H9 (cell line): ENCODE measurements at regions not wholly inside any gene's neighbourhood (a gene's known extent, or its start where the extent isn't known, plus 50 kb on each side); places are given as distances from the start of the nearest gene placed in this dataset.

ENCODE experiments used
- DNase-seq: peaks from one replicate; pipeline ENCODE4 v3.0.0-alpha.2; 2017
- H2AFZ ChIP-seq: one replicate; pipeline ENCODE4 v1.6.1; 2013; ENCODE audit warnings: mild to moderate bottlenecking, low read length, control low read depth, moderate library complexity
- H2AK5ac ChIP-seq: 2 replicates; pipeline ENCODE4 v1.6.1; 2013; ENCODE audit warnings: low read length, control low read depth, mixed read lengths; ENCODE audit not compliant: insufficient read length
- H2BK120ac ChIP-seq: one replicate; pipeline ENCODE4 v1.6.1; 2013; ENCODE audit warnings: low read depth, mild to moderate bottlenecking, low read length, control low read depth, inconsistent platforms; ENCODE audit not compliant: poor library complexity, severe bottlenecking
- H2BK12ac ChIP-seq: 2 replicates; pipeline ENCODE4 v1.6.1; 2013; ENCODE audit warnings: low read length, control low read depth, mixed read lengths, low read depth; ENCODE audit not compliant: insufficient read length
- H2BK15ac ChIP-seq: 2 replicates; pipeline ENCODE4 v1.6.1; 2013; ENCODE audit warnings: low read depth, low read length, control low read depth
- H2BK20ac ChIP-seq: one replicate; pipeline ENCODE4 v1.6.1; 2013; ENCODE audit warnings: low read depth, mild to moderate bottlenecking, low read length, control low read depth, inconsistent platforms; ENCODE audit not compliant: poor library complexity, severe bottlenecking
- H2BK5ac ChIP-seq: 2 replicates; pipeline ENCODE4 v1.6.1; 2013; ENCODE audit warnings: low read length, control low read depth, mixed read lengths; ENCODE audit not compliant: insufficient read length
- H3K14ac ChIP-seq: 2 replicates; pipeline ENCODE4 v1.6.1; 2013; ENCODE audit warnings: low read length, control low read depth; ENCODE audit not compliant: insufficient read depth
- H3K18ac ChIP-seq: 2 replicates; pipeline ENCODE4 v1.6.1; 2013; ENCODE audit warnings: low read depth, mild to moderate bottlenecking, mixed read lengths, low read length, control low read depth; ENCODE audit not compliant: insufficient read length
- H3K23ac ChIP-seq: 2 replicates; pipeline ENCODE4 v1.6.1; 2013; ENCODE audit warnings: low read length, control low read depth, mixed read lengths, low read depth; ENCODE audit not compliant: insufficient read length
- H3K23me2 ChIP-seq: 2 replicates; pipeline ENCODE4 v1.6.1; 2013; ENCODE audit warnings: low read depth, mild to moderate bottlenecking, mixed read lengths, low read length, control low read depth; ENCODE audit not compliant: insufficient read length, poor library complexity, severe bottlenecking
- H3K27ac ChIP-seq: 2 replicates; pipeline ENCODE4 v1.5.1; 2013; ENCODE audit warnings: low read length, control low read depth, mixed read lengths, low read depth; ENCODE audit not compliant: insufficient read length
- H3K27me3 ChIP-seq: 2 replicates; pipeline ENCODE4 v1.6.1; 2013; ENCODE audit warnings: low read length, control low read depth, inconsistent platforms; ENCODE audit not compliant: insufficient read depth
- H3K4ac ChIP-seq: 2 replicates; pipeline ENCODE4 v1.6.1; 2013; ENCODE audit warnings: low read depth, mild to moderate bottlenecking, control low read depth, inconsistent platforms, low read length, moderate library complexity
- H3K4me1 ChIP-seq: 2 replicates; pipeline ENCODE4 v1.6.1; 2013; ENCODE audit warnings: low read length, control low read depth, inconsistent platforms; ENCODE audit not compliant: insufficient read depth
- H3K4me2 ChIP-seq: 2 replicates; pipeline ENCODE4 v1.6.1; 2013; ENCODE audit warnings: low read length, control low read depth, mixed read lengths; ENCODE audit not compliant: insufficient read length, insufficient read depth
- H3K56ac ChIP-seq: 2 replicates; pipeline ENCODE4 v1.6.1; 2013; ENCODE audit warnings: low read depth, mild to moderate bottlenecking, mixed read lengths, low read length, control low read depth; ENCODE audit not compliant: insufficient read length
- H3K79me1 ChIP-seq: 2 replicates; pipeline ENCODE4 v1.6.1; 2013; ENCODE audit warnings: low read depth, mild to moderate bottlenecking, moderate library complexity, low read length, control low read depth, inconsistent platforms; ENCODE audit not compliant: insufficient read depth, poor library complexity, severe bottlenecking
- H3K79me2 ChIP-seq: 2 replicates; pipeline ENCODE4 v1.6.1; 2013; ENCODE audit warnings: low read length, control low read depth, inconsistent platforms; ENCODE audit not compliant: insufficient read depth
- H3K9ac ChIP-seq: 2 replicates; pipeline ENCODE4 v1.6.1; 2013; ENCODE audit warnings: low read length, control low read depth, mixed read lengths; ENCODE audit not compliant: insufficient read length; ENCODE audit errors: extremely low read depth
- H3K9me3 ChIP-seq: one replicate; pipeline ENCODE4 v1.6.1; 2013; ENCODE audit warnings: low read depth, low read length, inconsistent platforms; ENCODE audit not compliant: control insufficient read depth
- H3T11ph ChIP-seq: one replicate; pipeline ENCODE4 v1.6.1; 2013; ENCODE audit warnings: mild to moderate bottlenecking, low read length, control low read depth, inconsistent platforms
- H4K20me1 ChIP-seq: one replicate; pipeline ENCODE4 v1.6.1; 2013; ENCODE audit not compliant: control insufficient read depth, insufficient read length, insufficient read depth
- H4K5ac ChIP-seq: 2 replicates; pipeline ENCODE4 v1.6.1; 2013; ENCODE audit warnings: low read depth, mild to moderate bottlenecking, mixed read lengths, low read length, control low read depth; ENCODE audit not compliant: insufficient read length
- H4K8ac ChIP-seq: replicated peaks from 2 replicates; pipeline ENCODE4 v1.6.1; 2013; ENCODE audit warnings: low read length, control low read depth, mixed read lengths, low read depth; ENCODE audit not compliant: insufficient read length
- H4K91ac ChIP-seq: 2 replicates; pipeline ENCODE4 v1.6.1; 2013; ENCODE audit warnings: low read depth, mild to moderate bottlenecking, moderate library complexity, mixed read lengths, low read length, control low read depth; ENCODE audit not compliant: insufficient read length
- H3K27ac Mint-ChIP-seq, 3 experiments: 2 replicates in 2 of 3; 3 replicates in 1 of 3; pipeline ENCODE4 v1.8.0; 2020 to 2021; ENCODE audit warnings: mixed read lengths in 3 of 3, mild to moderate bottlenecking in 1 of 3, moderate library complexity in 1 of 3
- H3K27me3 Mint-ChIP-seq: 2 replicates; pipeline ENCODE4 v1.8.0; 2021; ENCODE audit warnings: low read depth, mild to moderate bottlenecking, moderate library complexity, mixed read lengths
- H3K36me3 Mint-ChIP-seq, 3 experiments: 2 replicates in 2 of 3; 3 replicates in 1 of 3; pipeline ENCODE4 v1.8.0; 2020 to 2021; ENCODE audit warnings: low read depth in 3 of 3, mixed read lengths in 3 of 3; ENCODE audit not compliant: insufficient read depth in 1 of 3
- H3K4me1 Mint-ChIP-seq, 2 experiments: 2 replicates each; pipeline ENCODE4 v1.8.0; 2020; ENCODE audit warnings: mixed read lengths in 2 of 2
- H3K4me3 Mint-ChIP-seq, 2 experiments: 2 replicates in 1 of 2; 3 replicates in 1 of 2; pipeline ENCODE4 v1.8.0; 2020 to 2021; ENCODE audit warnings: mild to moderate bottlenecking in 2 of 2, mixed read lengths in 2 of 2, moderate library complexity in 1 of 2
- H3K9me3 Mint-ChIP-seq, 2 experiments: 2 replicates in 1 of 2; 3 replicates in 1 of 2; pipeline ENCODE4 v1.8.0; 2020; ENCODE audit warnings: mild to moderate bottlenecking in 2 of 2, mixed read lengths in 2 of 2, moderate library complexity in 1 of 2
- CTCF ChIP-seq: fragments of 200-600 bp; sonication (generic); conservative IDR thresholded peaks from 3 replicates; pipeline ENCODE4 v1.8.0; 2021; ENCODE audit warnings: antibody characterized with exemption, mild to moderate bottlenecking
- WGBS: extraction: QIAGEN DNeasy Blood & Tissue Kit; methylation state at CpG from one replicate; pipeline ENCODE4 v1.1.7; 2013; ENCODE audit warnings: missing lambda C conversion rate, low lambda C conversion rate, mixed read lengths; ENCODE audit not compliant: insufficient read length; ENCODE audit errors: extremely low coverage; 5-methylcytosine and 5-hydroxymethylcytosine counted together

GRCh38 chr21:19535356-19535755 is 1131.8 kb upstream of the TMPRSS15 start:
- no peak overlapping the region for H3T11ph ChIP-seq
- H3K14ac ChIP-seq: no peak overlapping the region
- Mint-ChIP-seq H3K36me3 (peaks cover 0 to 4% (median 0%) of the 10 kb centered on the region in 3 experiments; a peak in 1 of 7 replicates), H3K4me3 (no peak overlapping the region), H3K27ac (no peak overlapping the region), H3K4me1 (peaks cover 0 to 2% of the 10 kb centered on the region in 2 experiments; a peak in 1 of 4 replicates), H3K27me3 (no peaks in the 10 kb centered on the region), H3K9me3 (peaks cover 3 to 4% of the 10 kb centered on the region in 2 experiments; a peak in 2 of 5 replicates)
- no peak overlapping the region for H3K9ac ChIP-seq
- H3K4ac ChIP-seq: no peak overlapping the region
- no peak for DNase-seq
- H3K18ac ChIP-seq: no peak overlapping the region
- no peaks in the 10 kb centered on the region for H3K4me1 ChIP-seq
- TF ChIP-seq CTCF: no peak
- H2BK15ac ChIP-seq: no peak overlapping the region
- no peaks in the 10 kb centered on the region for H3K79me2 ChIP-seq
- H2BK5ac ChIP-seq: no peak overlapping the region
- H3K79me1 ChIP-seq: no peaks in the 10 kb centered on the region
- H3K27me3 ChIP-seq: no peaks in the 10 kb centered on the region
- no peak overlapping the region for H3K27ac ChIP-seq
- H3K4me2 ChIP-seq: no peak overlapping the region
- H2AFZ ChIP-seq: no peak overlapping the region
- H3K9me3 ChIP-seq: no peaks in the 10 kb centered on the region
- H2BK120ac ChIP-seq: no peak overlapping the region
- no peak overlapping the region for H2BK12ac ChIP-seq
- no peak overlapping the region for H3K23ac ChIP-seq
- H2AK5ac ChIP-seq: no peak overlapping the region
- H3K23me2 ChIP-seq: no peaks in the 10 kb centered on the region
- no peak overlapping the region for H4K8ac ChIP-seq
- WGBS: no CpG with 5 or more reads among the region's 3 CpGs
- no peak overlapping the region for H4K91ac ChIP-seq
- H2BK20ac ChIP-seq: no peak overlapping the region
- H4K5ac ChIP-seq: no peak overlapping the region
- no peak overlapping the region for H3K56ac ChIP-seq
- H4K20me1 ChIP-seq: no peaks in the 10 kb centered on the region
